GM12864 (cell line): ENCODE measurements at regions not wholly inside any gene's neighbourhood (a gene's known extent, or its start where the extent isn't known, plus 50 kb on each side); places are given as distances from the start of the nearest gene placed in this dataset.
"Not testable (repeated sequence)": the region's sequence is repeated elsewhere in the genome, so short reads cannot be mapped to it uniquely, and the experiment has no call there.

Experiments used
- DNase-seq: peaks from one replicate; pipeline ENCODE4 v3.0.0-alpha.2; 2011; ENCODE audit warnings: low read depth
- H3K4me3 ChIP-seq: 2 replicates; pipeline ENCODE4 v1.5.1; 2011; ENCODE audit warnings: mild to moderate bottlenecking, low read depth, low read length, control low read depth
- CTCF ChIP-seq: IDR thresholded peaks from 2 replicates; pipeline ENCODE4 v1.5.1; 2011; ENCODE audit warnings: low read depth, mild to moderate bottlenecking, moderate library complexity, low read length, control low read depth, inconsistent platforms; ENCODE audit errors: missing control alignments

DNA sequence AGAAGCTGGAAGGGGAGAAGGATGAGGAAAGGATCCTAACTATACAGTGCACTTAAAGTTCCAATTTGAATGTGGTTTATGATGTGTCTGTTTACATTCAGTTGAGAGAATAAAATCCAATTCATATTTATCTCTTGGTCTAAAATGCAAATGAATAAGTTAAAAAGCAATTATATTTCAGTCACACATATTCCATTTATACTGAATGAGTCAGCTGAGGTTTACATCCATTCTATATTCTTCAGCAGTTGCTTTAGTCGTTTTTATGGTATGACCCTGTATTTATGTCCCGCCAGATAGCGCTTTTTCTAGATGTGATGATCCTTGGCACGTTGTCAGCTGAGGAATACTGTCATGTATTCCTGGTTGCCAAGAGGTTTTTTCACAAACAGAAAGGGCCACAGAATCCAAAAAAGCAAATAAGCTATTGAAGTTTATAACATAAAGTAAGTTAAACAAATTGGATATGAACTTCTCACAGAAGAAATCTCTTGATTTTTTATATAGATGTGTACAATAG is 866.2 kb downstream of the NCAM2 start:
- DNase-seq = no peak
- no peak overlapping the region for H3K4me3 ChIP-seq
- TF ChIP-seq CTCF = no peak

DNA sequence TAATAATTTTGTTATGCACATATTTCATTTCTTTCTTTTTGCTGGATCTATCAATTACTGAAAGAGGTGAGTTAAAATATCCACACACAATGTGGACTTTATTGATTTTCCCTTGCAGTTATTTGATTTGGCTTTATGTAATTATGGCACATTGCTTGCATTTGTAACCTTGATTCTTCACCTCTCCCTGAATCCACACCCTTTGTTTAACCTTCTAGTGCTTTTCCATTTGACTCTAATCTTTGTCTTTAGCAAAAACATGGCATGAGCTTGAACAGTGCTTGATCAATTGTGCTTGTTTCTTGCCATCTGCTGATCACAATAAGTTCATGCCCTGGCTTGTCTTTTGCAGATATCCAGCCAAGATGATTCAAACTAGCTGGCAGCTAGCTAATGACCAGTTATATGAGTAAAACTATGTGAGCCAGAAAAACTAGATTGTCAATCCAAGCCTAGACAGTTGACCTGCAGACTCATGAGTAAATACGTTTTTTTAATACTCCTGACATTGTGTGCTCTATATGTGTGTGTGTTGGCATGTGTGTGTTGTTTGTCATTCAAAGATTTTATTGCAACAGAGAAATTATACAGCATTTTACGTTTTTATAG is 899.2 kb downstream of the NCAM2 start:
- no peak for TF ChIP-seq CTCF

GRCh38 chr21:21898801-21899200 is 900.6 kb downstream of the NCAM2 start:
- no peak for DNase-seq
- no peak overlapping the region for H3K4me3 ChIP-seq
- TF ChIP-seq CTCF = no peak

More for the DNA sequence above, 899.2 kb downstream of the NCAM2 start:
- DNase-seq = no peak
- H3K4me3 ChIP-seq = no peak overlapping the region

DNA sequence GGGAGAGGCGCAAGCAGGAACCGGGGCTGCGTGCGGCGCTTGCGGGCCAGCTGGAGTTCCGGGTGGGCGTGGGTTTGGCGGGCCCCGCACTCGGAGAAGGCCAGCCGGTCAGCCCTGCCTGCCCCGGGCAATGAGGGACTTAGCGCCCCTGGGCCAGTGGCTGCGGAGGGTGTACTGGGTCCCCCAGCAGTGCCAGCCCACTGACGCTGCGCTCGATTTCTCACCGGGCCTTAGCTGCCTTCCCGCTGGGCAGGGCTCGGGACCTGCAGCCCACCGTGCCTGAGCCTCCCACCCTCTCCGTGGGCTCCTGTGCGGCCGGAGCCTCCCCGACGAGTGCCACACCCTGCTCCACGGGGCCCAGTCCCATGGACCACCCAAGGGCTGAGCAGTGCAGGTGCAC is 904.2 kb downstream of the NCAM2 start:
- H3K4me3 ChIP-seq, DNase-seq: not testable (repeated sequence)

- DNase-seq = no peak
- no peak overlapping the region for H3K4me3 ChIP-seq
- TF ChIP-seq CTCF = no peak
These were observed 909.1 kb downstream of the NCAM2 start for GRCh38 chr21:21907271-21907670.

DNA sequence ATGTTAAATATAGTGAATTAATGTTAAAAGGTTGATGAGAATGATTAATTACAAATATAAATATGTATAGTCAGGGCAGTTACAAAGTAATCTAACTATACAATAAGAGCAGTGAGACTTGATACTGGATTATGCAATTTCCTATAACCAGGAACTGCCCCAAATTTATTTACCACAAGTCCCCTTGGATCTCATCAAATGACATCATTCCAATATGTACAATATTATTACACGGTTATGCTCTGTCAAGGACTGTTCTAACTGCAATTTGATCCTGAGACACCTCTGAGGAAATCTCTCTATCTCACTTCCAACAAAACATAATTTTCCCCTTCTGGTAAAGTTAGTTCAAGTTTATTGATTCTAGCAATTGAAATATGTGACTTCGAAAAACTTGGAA is 917.6 kb downstream of the NCAM2 start:
- no peak overlapping the region for H3K4me3 ChIP-seq
- TF ChIP-seq CTCF = no peak
- no peak for DNase-seq

DNA sequence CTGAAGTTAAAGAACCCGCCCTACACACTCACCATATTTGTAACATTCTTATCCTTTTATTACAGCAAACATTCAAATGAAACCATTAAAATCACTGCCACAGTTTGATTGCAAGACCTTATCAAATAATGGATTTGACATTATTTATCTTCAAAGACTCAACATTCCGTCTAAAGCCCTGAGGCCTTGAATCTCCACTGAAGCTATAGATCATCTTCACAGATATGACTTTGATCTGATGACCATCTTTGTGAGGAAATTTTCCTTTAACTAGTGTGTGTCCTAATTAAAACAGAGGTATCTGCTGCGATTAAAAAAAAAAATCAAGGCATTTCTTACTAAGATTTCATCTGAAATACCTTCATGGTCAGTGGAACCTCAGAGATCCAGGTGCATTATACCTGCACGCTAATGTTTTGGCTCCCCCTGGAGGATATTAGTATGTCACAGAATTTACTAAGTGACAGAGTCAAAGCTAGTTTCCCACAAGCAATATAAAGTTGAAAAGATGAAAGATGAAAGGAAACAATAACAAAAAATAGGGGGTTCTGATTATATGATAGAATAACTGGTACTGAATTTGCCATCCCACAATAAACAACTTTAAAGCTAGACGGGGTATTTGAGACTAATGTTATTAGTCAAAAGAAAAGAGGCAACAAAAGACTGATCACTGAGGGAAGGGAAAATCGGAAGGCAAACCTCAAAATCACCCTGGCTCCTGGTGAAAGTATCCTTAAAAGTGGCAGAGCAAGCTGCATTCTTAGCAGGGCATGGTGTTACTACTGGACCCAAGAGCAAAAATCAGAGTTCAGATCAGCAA is 923.4 kb downstream of the NCAM2 start:
- H3K4me3 ChIP-seq = no peak overlapping the region
- no peak for TF ChIP-seq CTCF
- no peak for DNase-seq
